IMR-90 (cell line): ENCODE measurements at regions not wholly inside any gene's neighbourhood (a gene's known extent, or its start where the extent isn't known, plus 50 kb on each side); places are given as distances from the start of the nearest gene placed in this dataset.

Source experiments
- ATAC-seq: fragments of 200-7000 bp; cut with Tn5 transposase; 2 replicates; pipeline ENCODE4 v1.9.1; 2020; ENCODE audit warnings: low read depth, mild to moderate bottlenecking, moderate library complexity
- BruUV-seq: library from RNA; stranded (reverse); fragments of 400-500 nt; replicated peaks from 2 replicates; lab custom pipeline; 2021; lab: Mats Ljungman, UMichigan
- CTCF ChIA-PET: fragments of 300-600 bp; formaldehyde crosslinking; extraction: SDS; loops from one replicate; lab custom pipeline; 2021; ENCODE audit warnings: antibody characterized with exemption; lab: Yijun Ruan, JAX
- POLR2A ChIA-PET: fragments of 300-600 bp; sonication (Branson Sonifier 250); formaldehyde crosslinking; loops from one replicate; lab custom pipeline; 2022; ENCODE audit warnings: antibody characterized with exemption; ENCODE audit not compliant: unreplicated experiment; lab: Charles Lee
- DNase-seq: peaks from one replicate; pipeline ENCODE4 v3.0.0; 2013
- H2AFZ ChIP-seq: replicated peaks from 2 replicates; pipeline ENCODE3; 2013; ENCODE audit warnings: low read length, mild to moderate bottlenecking; ENCODE audit not compliant: poor library complexity
- H2AK5ac ChIP-seq: 2 replicates; pipeline ENCODE4 v1.6.1; 2013; ENCODE audit warnings: low read depth, low read length, inconsistent platforms
- H2AK9ac ChIP-seq: replicated peaks from 2 replicates; pipeline ENCODE3; 2013; ENCODE audit warnings: mild to moderate bottlenecking, low read depth, low read length, moderate library complexity; ENCODE audit not compliant: poor library complexity
- H2BK120ac ChIP-seq: 2 replicates; pipeline ENCODE4 v1.6.1; 2013; ENCODE audit warnings: low read depth, low read length, inconsistent platforms
- H2BK15ac ChIP-seq: 3 replicates; pipeline ENCODE4 v1.6.1; 2013; ENCODE audit warnings: low read depth, low read length, inconsistent platforms
- H2BK20ac ChIP-seq: 2 replicates; pipeline ENCODE4 v1.6.1; 2013; ENCODE audit warnings: low read depth, mild to moderate bottlenecking, inconsistent platforms, low read length, moderate library complexity
- H2BK5ac ChIP-seq: 2 replicates; pipeline ENCODE4 v1.6.1; 2013; ENCODE audit warnings: mild to moderate bottlenecking, low read depth, low read length, inconsistent platforms; ENCODE audit not compliant: poor library complexity, severe bottlenecking
- H3K14ac ChIP-seq: replicated peaks from 2 replicates; pipeline ENCODE4 v1.6.1; 2013; ENCODE audit warnings: low read depth, low read length, inconsistent platforms
- H3K18ac ChIP-seq: 2 replicates; pipeline ENCODE4 v1.6.1; 2013; ENCODE audit warnings: low read depth, low read length, control low read depth
- H3K23ac ChIP-seq: 2 replicates; pipeline ENCODE4 v1.6.1; 2013; ENCODE audit warnings: low read depth, low read length, inconsistent platforms
- H3K27ac ChIP-seq: 2 replicates; pipeline ENCODE4 v1.5.1; 2013; ENCODE audit warnings: mild to moderate bottlenecking, control low read depth, low read length; ENCODE audit not compliant: insufficient read depth
- H3K27me3 ChIP-seq: 2 replicates; pipeline ENCODE4 v1.6.1; 2013; ENCODE audit warnings: low read length; ENCODE audit not compliant: control insufficient read depth, insufficient read depth
- H3K36me3 ChIP-seq: 2 replicates; pipeline ENCODE4 v1.6.1; 2013; ENCODE audit warnings: low read length, mixed read lengths; ENCODE audit not compliant: control insufficient read depth, insufficient read depth
- H3K4ac ChIP-seq: 2 replicates; pipeline ENCODE4 v1.6.1; 2013; ENCODE audit warnings: low read depth, low read length, inconsistent platforms
- H3K4me1 ChIP-seq: 2 replicates; pipeline ENCODE4 v1.6.1; 2013; ENCODE audit warnings: low read length, mixed read lengths; ENCODE audit not compliant: control insufficient read depth, insufficient read depth
- H3K4me2 ChIP-seq: 2 replicates; pipeline ENCODE4 v1.6.1; 2013; ENCODE audit warnings: low read depth, mild to moderate bottlenecking, control low read depth, low read length, moderate library complexity
- H3K4me3 ChIP-seq: 2 replicates; pipeline ENCODE4 v1.5.1; 2013; ENCODE audit warnings: low read depth, mild to moderate bottlenecking, control low read depth, low read length, moderate library complexity; ENCODE audit not compliant: insufficient read depth
- H3K56ac ChIP-seq: 2 replicates; pipeline ENCODE4 v1.6.1; 2013; ENCODE audit warnings: low read length, inconsistent platforms; ENCODE audit not compliant: insufficient read depth; ENCODE audit errors: extremely low read depth
- H3K79me1 ChIP-seq, 2 experiments: 2 replicates each; pipeline ENCODE4 v1.6.1; 2013; ENCODE audit warnings: low read length in 2 of 2, inconsistent platforms in 1 of 2, low read depth in 1 of 2
- H3K9ac ChIP-seq: 2 replicates; pipeline ENCODE4 v1.6.1; 2013; ENCODE audit warnings: low read depth, low read length, control low read depth
- H3K9me1 ChIP-seq: 2 replicates; pipeline ENCODE4 v1.6.1; 2013; ENCODE audit warnings: low read length, inconsistent platforms; ENCODE audit not compliant: insufficient read depth
- H3K9me3 ChIP-seq: 2 replicates; pipeline ENCODE4 v1.6.1; 2013; ENCODE audit warnings: low read length; ENCODE audit not compliant: control insufficient read depth, insufficient read depth
- H4K20me1 ChIP-seq: 2 replicates; pipeline ENCODE4 v1.6.1; 2013; ENCODE audit warnings: low read length, inconsistent platforms; ENCODE audit not compliant: insufficient read depth
- H4K5ac ChIP-seq: 2 replicates; pipeline ENCODE4 v1.6.1; 2013; ENCODE audit warnings: mild to moderate bottlenecking, low read depth, low read length, control low read depth
- H4K8ac ChIP-seq, 2 experiments: 2 replicates each; pipeline ENCODE4 v1.6.1; 2013; ENCODE audit warnings: low read depth in 2 of 2, low read length in 2 of 2, control low read depth in 1 of 2, inconsistent platforms in 1 of 2
- H4K91ac ChIP-seq: 2 replicates; pipeline ENCODE4 v1.6.1; 2013; ENCODE audit warnings: low read depth, low read length, inconsistent platforms; ENCODE audit not compliant: insufficient read depth
- CEBPB ChIP-seq: IDR thresholded peaks from 2 replicates; pipeline ENCODE4 v1.6.1; 2012; ENCODE audit warnings: low read depth, low read length, improper control_type of control experiment
- CHD1 ChIP-seq: IDR thresholded peaks from 2 replicates; pipeline ENCODE4 v1.6.1; 2012; ENCODE audit warnings: low read depth, low read length, improper control_type of control experiment
- ELK1 ChIP-seq: fragments of 150-350 bp; IDR thresholded peaks from 2 replicates; pipeline ENCODE4 v1.6.1; 2016; ENCODE audit warnings: low read depth, mild to moderate bottlenecking, low read length, moderate library complexity, borderline replicate concordance
- FOS ChIP-seq: fragments of 150-350 bp; IDR thresholded peaks from 2 replicates; pipeline ENCODE4 v1.6.1; 2016; ENCODE audit warnings: low read depth, low read length
- MAZ ChIP-seq: IDR thresholded peaks from 2 replicates; pipeline ENCODE4 v1.6.1; 2012; ENCODE audit warnings: low read depth, mild to moderate bottlenecking, low read length, improper control_type of control experiment, moderate library complexity, borderline replicate concordance
- MXI1 ChIP-seq: IDR thresholded peaks from 2 replicates; pipeline ENCODE4 v1.6.1; 2012; ENCODE audit warnings: low read depth, mild to moderate bottlenecking, low read length, moderate library complexity, borderline replicate concordance
- NFE2L2 ChIP-seq: fragments of 150-350 bp; IDR thresholded peaks from 2 replicates; pipeline ENCODE4 v1.6.1; 2016; ENCODE audit warnings: low read depth, mild to moderate bottlenecking, low read length
- POLR2A ChIP-seq: IDR thresholded peaks from 2 replicates; pipeline ENCODE4 v1.6.1; 2012; ENCODE audit warnings: mild to moderate bottlenecking, low read depth, low read length
- RCOR1 ChIP-seq: IDR thresholded peaks from 2 replicates; pipeline ENCODE4 v1.6.1; 2012; ENCODE audit warnings: mild to moderate bottlenecking, low read length, improper control_type of control experiment; ENCODE audit not compliant: insufficient replicate concordance
- SMC3 ChIP-seq: fragments of 150-350 bp; IDR thresholded peaks from 2 replicates; pipeline ENCODE4 v1.6.1; 2016; ENCODE audit warnings: low read depth, mild to moderate bottlenecking, antibody characterized with exemption, low read length, moderate library complexity
- USF2 ChIP-seq: fragments of 150-350 bp; IDR thresholded peaks from 2 replicates; pipeline ENCODE4 v1.6.1; 2017; ENCODE audit warnings: mild to moderate bottlenecking, antibody characterized with exemption, low read length, low read depth
- WGBS, 2 experiments: methylation state at CpG; one replicate each; pipeline versions ENCODE4 v1.1.5 to v1.1.7; 2013; ENCODE audit warnings: missing lambda C conversion rate in 2 of 2; ENCODE audit not compliant: insufficient read length in 1 of 2; ENCODE audit errors: extremely low coverage in 2 of 2; 5-methylcytosine and 5-hydroxymethylcytosine counted together
- dilution Hi-C: fragments of 300-500 bp; cut with HindIII; formaldehyde crosslinking; loops from one replicate; pipeline ENCODE4 v1.14.3; 2018; ENCODE audit warnings: low sequenced_read_pairs; ENCODE audit not compliant: unreplicated experiment
- in situ Hi-C: fragments of 300-500 bp; cut with MboI; formaldehyde crosslinking; loops from 3 replicates; pipeline ENCODE4 v1.14.3; 2019; ENCODE audit warnings: low sequenced_read_pairs, inconsistent platforms, mixed read lengths
- intact Hi-C: fragments of 100-400 bp; cut with micrococcal nuclease; formaldehyde crosslinking; loops from 2 replicates; pipeline ENCODE4 v1.10.0; 2022
- TF ChIP-seq, protein P1 (sequence below): conservative IDR thresholded peaks from 2 replicates; pipeline ENCODE4 v1.5.1; 2012; ENCODE audit warnings: mild to moderate bottlenecking, low read depth, low read length, improper control_type of control experiment

DNA sequence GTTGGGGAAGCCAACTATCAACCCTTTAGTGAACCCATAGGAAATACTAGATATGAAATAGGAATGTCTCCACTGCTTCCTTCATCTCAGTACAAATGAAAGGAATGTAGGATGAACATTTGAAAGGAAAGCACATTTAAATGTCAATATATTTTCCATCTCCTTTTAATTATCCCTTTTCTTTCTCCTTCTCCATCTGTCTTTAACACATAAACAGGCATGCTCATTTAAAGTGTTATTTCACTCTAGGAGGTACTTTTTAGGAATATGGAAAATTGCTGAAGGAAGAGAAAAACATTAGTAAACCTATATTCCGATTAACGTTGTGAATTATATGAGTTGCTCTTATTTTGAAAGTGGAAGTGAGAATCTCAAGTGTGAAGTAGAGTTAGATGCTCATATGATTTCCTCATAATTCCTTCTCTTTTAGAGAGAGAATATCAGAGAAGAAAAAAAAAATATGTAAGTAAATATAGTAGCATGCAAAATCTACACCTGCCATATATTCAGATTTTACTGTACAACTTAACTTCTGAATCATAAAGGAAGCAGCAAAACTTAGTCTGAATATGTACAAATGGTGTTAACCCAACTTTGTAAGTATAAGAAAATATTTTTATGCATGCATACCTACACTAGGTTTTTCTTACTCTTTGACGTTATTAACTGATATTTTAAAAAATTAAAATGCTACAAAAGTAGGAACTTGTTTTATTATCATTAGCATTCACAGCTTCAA lies 406.9 kb upstream of the B3GALT2 start:
- Histone ChIP-seq H3K9ac (no peak overlapping the region), H3K79me1 (no peaks in the 10 kb centered on the region), H4K8ac (no peak overlapping the region), H3K4me3 (no peak overlapping the region), H2BK120ac (no peak overlapping the region), H4K5ac (no peak overlapping the region), H2AK5ac (no peak overlapping the region), H3K9me1 (no peaks in the 10 kb centered on the region), H3K4ac (no peak overlapping the region), H2BK5ac (no peak overlapping the region), H3K56ac (no peak overlapping the region), H2BK15ac (no peak overlapping the region), H4K20me1 (no peaks in the 10 kb centered on the region), H3K27me3 (no peaks in the 10 kb centered on the region), H3K9me3 (no peaks in the 10 kb centered on the region), H3K18ac (no peak overlapping the region), H2BK20ac (no peak overlapping the region), H3K14ac (no peak overlapping the region), H3K4me2 (no peak overlapping the region), H3K36me3 (no peaks in the 10 kb centered on the region), H2AK9ac (no peak overlapping the region), H3K23ac (no peak overlapping the region), H3K4me1 (no peaks in the 10 kb centered on the region; the same call in 1 of the 2 replicates), H4K91ac (no peak overlapping the region), H3K27ac (no peak overlapping the region), H2AFZ (no peak overlapping the region)
- ChIA-PET CTCF (no interaction called here), POLR2A (no interaction called here)
- WGBS, 2 experiments = no CpG with 5 or more reads among the region's 3 CpGs
- in situ Hi-C loops (no loop called here), intact Hi-C loops (no loop called here), dilution Hi-C loops (no loop called here)
- ATAC-seq (no peak), DNase-seq (no peak)
- no TSS peak for BruUV-seq
- TF ChIP-seq FOS (no peak), NFE2L2 (no peak), USF2 (no peak), CEBPB (no peak), MXI1 (no peak), CHD1 (no peak), SMC3 (no peak), MAZ (no peak), ELK1 (no peak), POLR2A (no peak), RCOR1 (no peak)
- TF ChIP-seq, protein P1, sequence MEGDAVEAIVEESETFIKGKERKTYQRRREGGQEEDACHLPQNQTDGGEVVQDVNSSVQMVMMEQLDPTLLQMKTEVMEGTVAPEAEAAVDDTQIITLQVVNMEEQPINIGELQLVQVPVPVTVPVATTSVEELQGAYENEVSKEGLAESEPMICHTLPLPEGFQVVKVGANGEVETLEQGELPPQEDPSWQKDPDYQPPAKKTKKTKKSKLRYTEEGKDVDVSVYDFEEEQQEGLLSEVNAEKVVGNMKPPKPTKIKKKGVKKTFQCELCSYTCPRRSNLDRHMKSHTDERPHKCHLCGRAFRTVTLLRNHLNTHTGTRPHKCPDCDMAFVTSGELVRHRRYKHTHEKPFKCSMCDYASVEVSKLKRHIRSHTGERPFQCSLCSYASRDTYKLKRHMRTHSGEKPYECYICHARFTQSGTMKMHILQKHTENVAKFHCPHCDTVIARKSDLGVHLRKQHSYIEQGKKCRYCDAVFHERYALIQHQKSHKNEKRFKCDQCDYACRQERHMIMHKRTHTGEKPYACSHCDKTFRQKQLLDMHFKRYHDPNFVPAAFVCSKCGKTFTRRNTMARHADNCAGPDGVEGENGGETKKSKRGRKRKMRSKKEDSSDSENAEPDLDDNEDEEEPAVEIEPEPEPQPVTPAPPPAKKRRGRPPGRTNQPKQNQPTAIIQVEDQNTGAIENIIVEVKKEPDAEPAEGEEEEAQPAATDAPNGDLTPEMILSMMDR = no peak
